Skeletal muscle satellite cell (primary cell): ENCODE measurements at regions not wholly inside any gene's neighbourhood (a gene's known extent, or its start where the extent isn't known, plus 50 kb on each side); places are given as distances from the start of the nearest gene placed in this dataset.

Experiments used
- H3K27me3 ChIP-seq: 2 replicates; pipeline ENCODE4 v1.7.0; 2013; ENCODE audit warnings: low read length; ENCODE audit not compliant: control insufficient read depth, insufficient read depth
- H3K36me3 ChIP-seq: 2 replicates; pipeline ENCODE4 v1.7.0; 2013; ENCODE audit warnings: mild to moderate bottlenecking, control low read depth, low read length; ENCODE audit not compliant: insufficient read depth
- H3K4me1 ChIP-seq: 2 replicates; pipeline ENCODE4 v1.7.0; 2013; ENCODE audit warnings: low read length; ENCODE audit not compliant: control insufficient read depth, insufficient read depth
- H3K4me2 ChIP-seq: 2 replicates; pipeline ENCODE4 v1.7.0; 2013; ENCODE audit warnings: mild to moderate bottlenecking, low read length
- H3K4me3 ChIP-seq: 2 replicates; pipeline ENCODE4 v1.7.0; 2013; ENCODE audit warnings: low read length
- H3K9ac ChIP-seq: 2 replicates; pipeline ENCODE4 v1.7.0; 2013; ENCODE audit warnings: mild to moderate bottlenecking, low read depth, low read length, moderate library complexity
- H3K9me3 ChIP-seq: replicated peaks from 2 replicates; pipeline ENCODE4 v1.7.0; 2013; ENCODE audit warnings: mild to moderate bottlenecking, control low read depth, low read length

GRCh38 chr9:78606001-78606379 is 309.1 kb downstream of the PSAT1 start:
- no peak overlapping the region for H3K4me2 ChIP-seq
- H3K27me3 ChIP-seq: no peaks in the 10 kb centered on the region
- no peaks in the 10 kb centered on the region for H3K9me3 ChIP-seq
- no peaks in the 10 kb centered on the region for H3K36me3 ChIP-seq
- H3K4me3 ChIP-seq: no peak overlapping the region
- peaks cover 18% of the 10 kb centered on the region for H3K4me1 ChIP-seq
- no peak overlapping the region for H3K9ac ChIP-seq

- Histone ChIP-seq H3K9me3 (no peaks in the 10 kb centered on the region), H3K4me2 (no peak overlapping the region), H3K4me3 (no peak overlapping the region), H3K9ac (no peak overlapping the region), H3K27me3 (no peaks in the 10 kb centered on the region), H3K36me3 (no peaks in the 10 kb centered on the region), H3K4me1 (peaks cover 27% of the 10 kb centered on the region)
Observed at GRCh38 chr9:78607853-78608252, 310.9 kb downstream of the PSAT1 start.

- Histone ChIP-seq H3K9ac (no peak overlapping the region), H3K36me3 (no peaks in the 10 kb centered on the region), H3K4me3 (no peak overlapping the region), H3K4me2 (no peak overlapping the region), H3K27me3 (no peaks in the 10 kb centered on the region), H3K4me1 (peaks cover 32% of the 10 kb centered on the region), H3K9me3 (no peaks in the 10 kb centered on the region)
Observed at GRCh38 chr9:78609450-78609849, 312.5 kb downstream of the PSAT1 start.

- Histone ChIP-seq H3K4me1 (peaks cover 29% of the 10 kb centered on the region), H3K4me2 (peak overlapping the region; percentile 20), H3K9me3 (no peaks in the 10 kb centered on the region), H3K9ac (no peak overlapping the region), H3K27me3 (no peaks in the 10 kb centered on the region), H3K4me3 (no peak overlapping the region), H3K36me3 (no peaks in the 10 kb centered on the region)
Observed at GRCh38 chr9:78612091-78612490, 315.2 kb downstream of the PSAT1 start.

- no peak overlapping the region for H3K4me2 ChIP-seq
- H3K9ac ChIP-seq: no peak overlapping the region
- H3K4me3 ChIP-seq: no peak overlapping the region
- H3K27me3 ChIP-seq: no peaks in the 10 kb centered on the region
- H3K4me1 ChIP-seq: peaks cover 34% of the 10 kb centered on the region
- H3K9me3 ChIP-seq: no peaks in the 10 kb centered on the region
- H3K36me3 ChIP-seq: no peaks in the 10 kb centered on the region
Observed at GRCh38 chr9:78613006-78613405, 316.1 kb downstream of the PSAT1 start.

GRCh38 chr9:78614892-78615291 is 318.0 kb downstream of the PSAT1 start:
- H3K9ac ChIP-seq: no peak overlapping the region
- H3K4me1 ChIP-seq: peaks cover 40% of the 10 kb centered on the region
- H3K36me3 ChIP-seq: no peaks in the 10 kb centered on the region
- H3K9me3 ChIP-seq: no peaks in the 10 kb centered on the region
- no peak overlapping the region for H3K4me2 ChIP-seq
- H3K4me3 ChIP-seq: no peak overlapping the region
- no peaks in the 10 kb centered on the region for H3K27me3 ChIP-seq

GRCh38 chr9:78615372-78615771 is 318.4 kb downstream of the PSAT1 start:
- H3K4me2 ChIP-seq: no peak overlapping the region
- no peak overlapping the region for H3K9ac ChIP-seq
- H3K36me3 ChIP-seq: no peaks in the 10 kb centered on the region
- H3K27me3 ChIP-seq: no peaks in the 10 kb centered on the region
- no peak overlapping the region for H3K4me3 ChIP-seq
- no peaks in the 10 kb centered on the region for H3K9me3 ChIP-seq
- peaks cover 44% of the 10 kb centered on the region for H3K4me1 ChIP-seq

GRCh38 chr9:78618735-78619134 is 321.8 kb downstream of the PSAT1 start:
- H3K27me3 ChIP-seq: no peaks in the 10 kb centered on the region
- H3K36me3 ChIP-seq: no peaks in the 10 kb centered on the region
- H3K9me3 ChIP-seq: no peaks in the 10 kb centered on the region
- H3K4me2 ChIP-seq: no peak overlapping the region
- no peak overlapping the region for H3K9ac ChIP-seq
- no peak overlapping the region for H3K4me3 ChIP-seq
- H3K4me1 ChIP-seq: peaks cover 33% of the 10 kb centered on the region

GRCh38 chr9:78620303-78620702 is 323.4 kb downstream of the PSAT1 start:
- H3K36me3 ChIP-seq: no peaks in the 10 kb centered on the region
- H3K9ac ChIP-seq: peak overlapping the region; percentile 27
- peaks cover 27% of the 10 kb centered on the region for H3K4me1 ChIP-seq
- peak overlapping the region; percentile 66 for H3K4me2 ChIP-seq
- H3K4me3 ChIP-seq: peak overlapping the region; percentile 27
- no peaks in the 10 kb centered on the region for H3K9me3 ChIP-seq
- no peaks in the 10 kb centered on the region for H3K27me3 ChIP-seq

- Histone ChIP-seq H3K36me3 (no peaks in the 10 kb centered on the region), H3K4me3 (peak overlapping the region; percentile 27), H3K4me1 (peaks cover 26% of the 10 kb centered on the region), H3K4me2 (peak overlapping the region; percentile 66), H3K27me3 (no peaks in the 10 kb centered on the region), H3K9ac (peak overlapping the region; percentile 27), H3K9me3 (no peaks in the 10 kb centered on the region)
Observed at GRCh38 chr9:78620764-78621163, 323.8 kb downstream of the PSAT1 start.

GRCh38 chr9:78622126-78622525 is 325.2 kb downstream of the PSAT1 start:
- Histone ChIP-seq H3K27me3 (no peaks in the 10 kb centered on the region), H3K4me1 (peaks cover 26% of the 10 kb centered on the region), H3K4me3 (no peak overlapping the region), H3K4me2 (no peak overlapping the region), H3K36me3 (no peaks in the 10 kb centered on the region), H3K9me3 (no peaks in the 10 kb centered on the region), H3K9ac (no peak overlapping the region)

- Histone ChIP-seq H3K9me3 (no peaks in the 10 kb centered on the region), H3K4me1 (no peaks in the 10 kb centered on the region), H3K4me3 (no peak overlapping the region), H3K27me3 (no peaks in the 10 kb centered on the region), H3K36me3 (no peaks in the 10 kb centered on the region), H3K4me2 (no peak overlapping the region), H3K9ac (no peak overlapping the region)
Observed at GRCh38 chr9:78626971-78627370, 330.0 kb downstream of the PSAT1 start.
